Neutrophil (primary cell): ENCODE measurements at regions not wholly inside any gene's neighbourhood (a gene's known extent, or its start where the extent isn't known, plus 50 kb on each side); places are given as distances from the start of the nearest gene placed in this dataset.

Experiments
- H3K27ac ChIP-seq: fragments of 200-600 bp; sonication (generic); 2 replicates; pipeline ENCODE4 v1.5.1; 2016; ENCODE audit warnings: mild to moderate bottlenecking, moderate library complexity
- H3K27me3 ChIP-seq: fragments of 200-600 bp; sonication (generic); 2 replicates; pipeline ENCODE4 v1.6.0; 2016; ENCODE audit warnings: mild to moderate bottlenecking
- H3K36me3 ChIP-seq: fragments of 200-600 bp; sonication (generic); 2 replicates; pipeline ENCODE4 v1.5.1; 2017
- H3K4me1 ChIP-seq, 2 experiments: fragments of 200-600 bp in 1 of 2; sonication (generic) in 1 of 2; 1 replicate in 1 of 2; 2 replicates in 1 of 2; pipeline versions ENCODE4 v1.5.1 to v1.6.1; 2013 to 2016; ENCODE audit warnings: low read depth in 1 of 2, low read length in 1 of 2, mild to moderate bottlenecking in 1 of 2, moderate library complexity in 1 of 2; ENCODE audit not compliant: control insufficient read depth in 1 of 2, insufficient read depth in 1 of 2
- H3K4me3 ChIP-seq, 2 experiments: fragments of 200-600 bp in 1 of 2; sonication (generic) in 1 of 2; 1 replicate in 1 of 2; 2 replicates in 1 of 2; pipeline ENCODE4 v1.5.1; 2013 to 2016; ENCODE audit warnings: low read depth in 1 of 2, low read length in 1 of 2, mild to moderate bottlenecking in 1 of 2, moderate library complexity in 1 of 2
- H3K9me3 ChIP-seq: fragments of 200-600 bp; sonication (generic); 2 replicates; pipeline ENCODE4 v1.5.1; 2016
- CTCF ChIP-seq: fragments of 200-600 bp; sonication (generic); IDR thresholded peaks from 2 replicates; pipeline ENCODE4 v1.5.1; 2016; ENCODE audit warnings: antibody characterized with exemption

- no peaks in the 10 kb centered on the region for H3K27me3 ChIP-seq
Observed at GRCh38 chr21:28821276-28822122, 171.2 kb downstream of the LTN1 start.

GRCh38 chr21:28818663-28819278, 173.9 kb downstream of the LTN1 start:
- Histone ChIP-seq H3K4me3 (no peak overlapping the region), H3K27ac (no peak overlapping the region), H3K9me3 (no peaks in the 10 kb centered on the region), H3K36me3 (no peaks in the 10 kb centered on the region), H3K4me1 (no peaks in the 10 kb centered on the region), H3K27me3 (no peaks in the 10 kb centered on the region)
- no peak for TF ChIP-seq CTCF

More at GRCh38 chr21:28821276-28822122, 171.2 kb downstream of the LTN1 start:
- Histone ChIP-seq H3K36me3 (no peaks in the 10 kb centered on the region), H3K9me3 (no peaks in the 10 kb centered on the region), H3K4me3 (no peak overlapping the region), H3K27ac (no peak overlapping the region), H3K4me1 (no peaks in the 10 kb centered on the region)
- no peak for TF ChIP-seq CTCF

DNA sequence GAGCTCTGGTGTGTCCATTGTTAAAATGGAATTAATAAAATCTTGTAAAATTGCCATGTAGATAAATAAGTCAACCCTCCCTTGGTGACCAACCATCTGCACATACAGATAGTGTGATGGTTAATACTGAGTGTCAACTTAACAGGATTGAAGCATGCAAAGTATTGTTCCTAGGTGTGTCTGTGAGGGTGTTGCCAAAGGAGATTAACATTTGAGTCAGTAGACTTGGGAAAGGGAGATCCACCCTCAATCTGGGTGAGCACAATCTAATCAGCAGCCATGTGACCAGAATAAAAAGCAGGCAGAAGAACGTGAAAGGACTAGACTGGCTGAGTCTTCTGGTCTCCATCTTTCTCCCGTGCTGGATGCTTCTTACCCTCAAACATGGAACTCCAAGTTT, 174.8 kb downstream of the LTN1 start:
- no peaks in the 10 kb centered on the region for H3K9me3 ChIP-seq
- no peak overlapping the region for H3K4me3 ChIP-seq
- no peaks in the 10 kb centered on the region for H3K36me3 ChIP-seq

DNA sequence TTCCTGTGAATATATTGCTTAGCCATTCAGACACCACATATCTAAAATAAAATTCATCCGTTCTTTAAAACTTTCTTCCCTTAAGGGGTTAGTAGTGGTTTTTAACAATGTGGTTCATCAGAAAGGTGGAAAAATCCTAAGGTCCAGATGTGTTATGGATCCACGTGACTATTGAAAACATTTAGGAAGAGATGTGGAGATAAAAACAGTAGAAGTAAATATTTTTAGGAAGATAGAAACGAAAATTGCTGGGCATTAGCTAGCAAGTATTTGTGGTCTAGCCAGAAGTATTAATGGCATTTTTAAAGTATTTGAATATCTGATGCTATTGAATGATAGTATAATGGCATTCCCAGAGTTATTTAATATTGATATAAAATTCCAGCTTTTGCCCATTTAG, 180.8 kb downstream of the LTN1 start:
- no peaks in the 10 kb centered on the region for H3K27me3 ChIP-seq
- no peaks in the 10 kb centered on the region for H3K4me1 ChIP-seq
- H3K27ac ChIP-seq = no peak overlapping the region
- H3K36me3 ChIP-seq = no peaks in the 10 kb centered on the region
- H3K9me3 ChIP-seq = no peaks in the 10 kb centered on the region
- no peak for TF ChIP-seq CTCF
- no peak overlapping the region for H3K4me3 ChIP-seq

More for the DNA sequence above, 174.8 kb downstream of the LTN1 start:
- Histone ChIP-seq H3K27ac (no peak overlapping the region), H3K4me1 (no peaks in the 10 kb centered on the region), H3K27me3 (no peaks in the 10 kb centered on the region)
- TF ChIP-seq CTCF = no peak

GRCh38 chr21:28810826-28811524, 181.7 kb downstream of the LTN1 start:
- Histone ChIP-seq H3K27me3 (no peaks in the 10 kb centered on the region), H3K4me1 (no peaks in the 10 kb centered on the region), H3K4me3 (no peak overlapping the region), H3K9me3 (no peaks in the 10 kb centered on the region), H3K36me3 (no peaks in the 10 kb centered on the region), H3K27ac (no peak overlapping the region)
- TF ChIP-seq CTCF = no peak
